ENCODE measurements at regions not wholly inside any gene's neighbourhood (a gene's known extent, or its start where the extent isn't known, plus 50 kb on each side); places are given as distances from the start of the nearest gene placed in this dataset.
"Not testable (repeated sequence)": the region's sequence is repeated elsewhere in the genome, so short reads cannot be mapped to it uniquely, and the experiment has no call there.

GRCh38 chr3:74387111-74387735 lies 227.2 kb downstream of the CNTN3 start:
- DNase-seq: no peak
- intact Hi-C loops (cut with DNase I; ENCODE audit: low total_unique reads): no loop called here
- H3K36me3 ChIP-seq: no peaks in the 10 kb centered on the region
- no peak overlapping the region for H3K27ac ChIP-seq
- no peaks in the 10 kb centered on the region for H3K27me3 ChIP-seq (replicated peaks in 1 of 7)
- no peak overlapping the region for H3K4me3 ChIP-seq
- H3K9me3 ChIP-seq: peaks cover 0 to 4% (median 0%) of the 10 kb centered on the region in 8 donors
- no peak for TF ChIP-seq POLR2AphosphoS5 (IDR thresholded peaks at IDR 0.05)
- TF ChIP-seq POLR2A (IDR thresholded peaks at IDR 0.05): no peak
- TF ChIP-seq CTCF (IDR thresholded peaks at IDR 0.05 in 8 of 11, conservative IDR thresholded peaks at IDR 0.05 in 3 of 11): no peak
- 70 to 82% (median 79%) methylated on average over 2 of the region's 2 CpGs for WGBS, 5 donors
- no peaks in the 10 kb centered on the region for H3K4me1 ChIP-seq

GRCh38 chr3:74384159-74384558 lies 230.3 kb downstream of the CNTN3 start:
- 63 to 82% (median 69%) methylated on average over 4 of the region's 4 CpGs for WGBS, 5 donors
- no peaks in the 10 kb centered on the region for H3K36me3 ChIP-seq
- H3K4me3 ChIP-seq: no peak overlapping the region
- DNase-seq: no peak
- intact Hi-C loops (cut with DNase I; ENCODE audit: low total_unique reads): no loop called here
- H3K4me1 ChIP-seq: no peaks in the 10 kb centered on the region
- TF ChIP-seq CTCF (IDR thresholded peaks at IDR 0.05 in 8 of 11, conservative IDR thresholded peaks at IDR 0.05 in 3 of 11): no peak
- no peak for TF ChIP-seq POLR2AphosphoS5 (IDR thresholded peaks at IDR 0.05)
- no peak for TF ChIP-seq POLR2A (IDR thresholded peaks at IDR 0.05)
- no peak overlapping the region for H3K27ac ChIP-seq
- H3K27me3 ChIP-seq (replicated peaks in 1 of 7): no peaks in the 10 kb centered on the region
- peaks cover 0 to 11% (median 0%) of the 10 kb centered on the region in 8 donors for H3K9me3 ChIP-seq

- intact Hi-C loops (cut with DNase I; ENCODE audit: low total_unique reads): no loop called here
- Histone ChIP-seq H3K36me3 (no peaks in the 10 kb centered on the region), H3K27ac (no peak overlapping the region), H3K27me3 (replicated peaks in 1 of 7) (no peaks in the 10 kb centered on the region), H3K4me3 (no peak overlapping the region), H3K9me3 (peaks cover 0 to 16% (median 0%) of the 10 kb centered on the region in 8 donors), H3K4me1 (no peaks in the 10 kb centered on the region)
- TF ChIP-seq CTCF (IDR thresholded peaks at IDR 0.05 in 8 of 11, conservative IDR thresholded peaks at IDR 0.05 in 3 of 11) (no peak), POLR2A (IDR thresholded peaks at IDR 0.05) (no peak), POLR2AphosphoS5 (IDR thresholded peaks at IDR 0.05) (no peak)
- no peak for DNase-seq
Observed at GRCh38 chr3:74377669-74378068, 236.8 kb downstream of the CNTN3 start.

- H3K4me1 ChIP-seq; intact Hi-C loops (cut with DNase I; ENCODE audit: low total_unique reads); H3K4me3 ChIP-seq; DNase-seq; H3K36me3 ChIP-seq; H3K27ac ChIP-seq; H3K27me3 ChIP-seq (replicated peaks in 1 of 7): not testable (repeated sequence)
- peaks cover 0 to 11% (median 0%) of the 10 kb centered on the region in 8 donors for H3K9me3 ChIP-seq
- WGBS, 5 donors: 68 to 96% (median 89%) methylated on average over 2 of the region's 2 CpGs
Observed at GRCh38 chr3:74376323-74376722, 238.1 kb downstream of the CNTN3 start.

GRCh38 chr3:74375653-74376052 lies 238.8 kb downstream of the CNTN3 start:
- Histone ChIP-seq H3K27me3 (replicated peaks in 1 of 7) (no peaks in the 10 kb centered on the region), H3K36me3 (no peaks in the 10 kb centered on the region), H3K4me3 (no peak overlapping the region), H3K4me1 (no peaks in the 10 kb centered on the region), H3K27ac (no peak overlapping the region), H3K9me3 (peaks cover 0 to 11% (median 0%) of the 10 kb centered on the region in 8 donors)
- TF ChIP-seq POLR2AphosphoS5 (IDR thresholded peaks at IDR 0.05) (no peak), POLR2A (IDR thresholded peaks at IDR 0.05) (no peak)
- intact Hi-C loops (cut with DNase I; ENCODE audit: low total_unique reads): no loop called here
- DNase-seq: no peak
- 86 to 100% (median 91%) methylated on average over 1 of the region's 1 CpG for WGBS, 5 donors
